Endodermal cell (in vitro differentiated cells): ENCODE measurements at regions not wholly inside any gene's neighbourhood (a gene's known extent, or its start where the extent isn't known, plus 50 kb on each side); places are given as distances from the start of the nearest gene placed in this dataset.

ENCODE experiments used
- DNase-seq: peaks from one replicate; pipeline ENCODE4 v3.0.0-alpha.2; 2017
- H3K27ac ChIP-seq: 2 replicates; pipeline ENCODE4 v1.5.1; 2013; ENCODE audit warnings: mild to moderate bottlenecking, low read depth, low read length, moderate library complexity
- H3K27me3 ChIP-seq: 2 replicates; pipeline ENCODE4 v1.6.1; 2013; ENCODE audit warnings: mild to moderate bottlenecking, low read length, moderate library complexity; ENCODE audit not compliant: insufficient read depth, control insufficient read depth, poor library complexity, severe bottlenecking
- H3K36me3 ChIP-seq: 2 replicates; pipeline ENCODE4 v1.7.0; 2013; ENCODE audit warnings: mild to moderate bottlenecking, low read length, moderate library complexity; ENCODE audit not compliant: control insufficient read depth, insufficient read depth
- H3K4me1 ChIP-seq: one replicate; pipeline ENCODE4 v1.7.0; 2013; ENCODE audit warnings: low read length; ENCODE audit not compliant: control insufficient read depth, insufficient read depth
- H3K4me3 ChIP-seq: 2 replicates; pipeline ENCODE4 v1.5.1; 2013; ENCODE audit warnings: mild to moderate bottlenecking, low read length, moderate library complexity
- H3K9ac ChIP-seq: 2 replicates; pipeline ENCODE4 v1.6.1; 2013; ENCODE audit warnings: mild to moderate bottlenecking, low read length, moderate library complexity; ENCODE audit not compliant: poor library complexity, severe bottlenecking; ENCODE audit errors: extremely low read depth
- H3K9me3 ChIP-seq: 2 replicates; pipeline ENCODE4 v1.6.1; 2013; ENCODE audit warnings: mild to moderate bottlenecking, low read length, moderate library complexity; ENCODE audit not compliant: control insufficient read depth
- H3K27ac Mint-ChIP-seq: 2 replicates; pipeline ENCODE4 v1.8.0; 2020; ENCODE audit warnings: mixed read lengths
- H3K27me3 Mint-ChIP-seq: 2 replicates; pipeline ENCODE4 v1.8.0; 2021; ENCODE audit warnings: mild to moderate bottlenecking, mixed read lengths; ENCODE audit not compliant: insufficient read depth
- H3K36me3 Mint-ChIP-seq: 2 replicates; pipeline ENCODE4 v1.8.0; 2020; ENCODE audit warnings: low read depth, mixed read lengths
- H3K4me1 Mint-ChIP-seq: 2 replicates; pipeline ENCODE4 v1.8.0; 2020; ENCODE audit warnings: mixed read lengths
- H3K4me3 Mint-ChIP-seq: 2 replicates; pipeline ENCODE4 v1.8.0; 2020; ENCODE audit warnings: mild to moderate bottlenecking, moderate library complexity, mixed read lengths
- H3K9me3 Mint-ChIP-seq: 2 replicates; pipeline ENCODE4 v1.8.0; 2020; ENCODE audit warnings: mild to moderate bottlenecking, mixed read lengths
- WGBS, 2 experiments: methylation state at CpG; one replicate each; pipeline versions ENCODE4 v1.1.5 to v1.1.7; 2013; ENCODE audit warnings: missing lambda C conversion rate in 2 of 2, mixed read lengths in 1 of 2; ENCODE audit not compliant: insufficient coverage in 1 of 2, insufficient read length in 1 of 2; 5-methylcytosine and 5-hydroxymethylcytosine counted together
- TF ChIP-seq, protein P1 (sequence below): fragments of 200-600 bp; sonication (generic); conservative IDR thresholded peaks from 2 replicates; pipeline ENCODE4 v1.5.0; 2021; ENCODE audit warnings: antibody characterized with exemption, mild to moderate bottlenecking

- no peaks in the 10 kb centered on the region for H3K9me3 ChIP-seq
- no peak overlapping the region for H3K9ac ChIP-seq
- Mint-ChIP-seq H3K4me1 (peaks cover 21% of the 10 kb centered on the region), H3K27ac (no peak overlapping the region), H3K27me3 (peaks cover 4% of the 10 kb centered on the region), H3K9me3 (no peaks in the 10 kb centered on the region), H3K36me3 (no peaks in the 10 kb centered on the region), H3K4me3 (no peak overlapping the region)
- peaks cover 5% of the 10 kb centered on the region for H3K36me3 ChIP-seq
- 86 to 100% methylated on average over 2 to 3 of the region's 3 CpGs for WGBS, 2 experiments
- no peak for DNase-seq
- peaks cover 12% of the 10 kb centered on the region for H3K27me3 ChIP-seq
- TF ChIP-seq, protein P1, sequence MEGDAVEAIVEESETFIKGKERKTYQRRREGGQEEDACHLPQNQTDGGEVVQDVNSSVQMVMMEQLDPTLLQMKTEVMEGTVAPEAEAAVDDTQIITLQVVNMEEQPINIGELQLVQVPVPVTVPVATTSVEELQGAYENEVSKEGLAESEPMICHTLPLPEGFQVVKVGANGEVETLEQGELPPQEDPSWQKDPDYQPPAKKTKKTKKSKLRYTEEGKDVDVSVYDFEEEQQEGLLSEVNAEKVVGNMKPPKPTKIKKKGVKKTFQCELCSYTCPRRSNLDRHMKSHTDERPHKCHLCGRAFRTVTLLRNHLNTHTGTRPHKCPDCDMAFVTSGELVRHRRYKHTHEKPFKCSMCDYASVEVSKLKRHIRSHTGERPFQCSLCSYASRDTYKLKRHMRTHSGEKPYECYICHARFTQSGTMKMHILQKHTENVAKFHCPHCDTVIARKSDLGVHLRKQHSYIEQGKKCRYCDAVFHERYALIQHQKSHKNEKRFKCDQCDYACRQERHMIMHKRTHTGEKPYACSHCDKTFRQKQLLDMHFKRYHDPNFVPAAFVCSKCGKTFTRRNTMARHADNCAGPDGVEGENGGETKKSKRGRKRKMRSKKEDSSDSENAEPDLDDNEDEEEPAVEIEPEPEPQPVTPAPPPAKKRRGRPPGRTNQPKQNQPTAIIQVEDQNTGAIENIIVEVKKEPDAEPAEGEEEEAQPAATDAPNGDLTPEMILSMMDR = no peak
- H3K4me3 ChIP-seq = no peak overlapping the region
- H3K4me1 ChIP-seq = no peaks in the 10 kb centered on the region
- H3K27ac ChIP-seq = no peak overlapping the region
These were observed 259.4 kb upstream of the SORCS1 start for GRCh38 chr10:107423903-107424302.

DNA sequence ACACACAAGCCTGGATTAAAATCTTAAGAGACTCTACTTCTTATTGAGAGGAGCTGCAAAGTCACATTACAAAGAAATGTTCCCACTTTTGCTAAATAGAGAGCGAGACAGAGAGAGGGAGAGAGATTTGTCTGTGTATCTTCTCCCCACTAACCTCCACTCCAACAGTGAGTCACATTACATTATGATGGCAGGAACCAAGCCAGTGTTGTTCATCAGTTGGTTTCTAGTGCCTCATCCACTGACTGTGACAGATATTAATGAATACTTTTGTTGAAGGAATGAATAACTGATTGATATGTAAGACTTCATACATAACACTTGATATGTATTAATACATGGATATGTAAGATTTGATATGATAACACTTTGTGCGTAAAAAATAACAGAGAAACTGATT lies 258.2 kb upstream of the SORCS1 start:
- Mint-ChIP-seq H3K9me3 (no peaks in the 10 kb centered on the region), H3K36me3 (no peaks in the 10 kb centered on the region), H3K4me1 (peaks cover 21% of the 10 kb centered on the region), H3K27ac (no peak overlapping the region), H3K4me3 (no peak overlapping the region), H3K27me3 (peaks cover 4% of the 10 kb centered on the region)
- WGBS, 2 experiments = 73 to 92% methylated on average over 1 to 2 of the region's 2 CpGs
- H3K27ac ChIP-seq = no peak overlapping the region
- no peak overlapping the region for H3K4me3 ChIP-seq
- no peaks in the 10 kb centered on the region for H3K4me1 ChIP-seq
- H3K36me3 ChIP-seq = peaks cover 9% of the 10 kb centered on the region
- H3K9ac ChIP-seq = no peak overlapping the region
- H3K9me3 ChIP-seq = no peaks in the 10 kb centered on the region
- peaks cover 12% of the 10 kb centered on the region for H3K27me3 ChIP-seq
- TF ChIP-seq, protein P1 = no peak
- DNase-seq = no peak

DNA sequence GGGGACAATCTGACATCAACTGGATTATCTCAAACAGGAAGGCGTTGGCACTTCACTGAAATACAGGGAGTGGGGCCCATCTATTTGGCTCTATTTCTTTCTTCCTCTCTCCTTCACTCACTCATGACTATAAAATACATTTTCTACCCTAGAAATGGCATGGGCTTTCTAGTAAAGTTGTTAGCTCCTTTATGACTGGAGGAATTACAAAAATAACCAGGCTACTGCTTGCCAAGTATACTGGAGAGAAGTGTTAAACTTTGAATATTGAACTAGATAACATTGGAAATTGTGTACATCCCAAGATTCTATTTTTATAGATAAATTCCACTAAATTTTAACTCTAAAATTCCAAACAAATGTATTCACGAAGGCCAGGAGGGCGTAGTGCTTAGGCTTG lies 255.7 kb upstream of the SORCS1 start:
- Mint-ChIP-seq H3K27ac (no peak overlapping the region), H3K4me3 (no peak overlapping the region), H3K27me3 (peaks cover 4% of the 10 kb centered on the region), H3K9me3 (no peaks in the 10 kb centered on the region), H3K36me3 (no peaks in the 10 kb centered on the region), H3K4me1 (peaks cover 24% of the 10 kb centered on the region)
- H3K27me3 ChIP-seq = peaks cover 12% of the 10 kb centered on the region
- no peaks in the 10 kb centered on the region for H3K9me3 ChIP-seq
- H3K27ac ChIP-seq = no peak overlapping the region
- H3K4me3 ChIP-seq = no peak overlapping the region
- H3K36me3 ChIP-seq = peaks cover 23% of the 10 kb centered on the region
- TF ChIP-seq, protein P1 = no peak
- no peak overlapping the region for H3K9ac ChIP-seq
- no peaks in the 10 kb centered on the region for H3K4me1 ChIP-seq
- no peak for DNase-seq
- 95 to 100% methylated on average over 1 to 3 of the region's 3 CpGs for WGBS, 2 experiments
